Lower lobe of right lung (tissue), 2 donors: ENCODE measurements at regions not wholly inside any gene's neighbourhood (a gene's known extent, or its start where the extent isn't known, plus 50 kb on each side); places are given as distances from the start of the nearest gene placed in this dataset.
"Not testable (repeated sequence)": the region's sequence is repeated elsewhere in the genome, so short reads cannot be mapped to it uniquely, and the experiment has no call there.

Experiments
- ATAC-seq, 2 donors: fragments of 200-7000 bp; cut with Tn5 transposase; one replicate each; pipeline ENCODE4 v1.9.1; 2020 to 2022; ENCODE audit warnings: mild to moderate bottlenecking in 2 of 2, moderate library complexity in 2 of 2
- DNase-seq: peaks from one replicate; pipeline ENCODE4 v3.0.0-alpha.2; 2020
- H3K27ac ChIP-seq: fragments of 200-600 bp; one replicate; pipeline ENCODE4 v1.8.0; 2022
- H3K27me3 ChIP-seq: fragments of 200-600 bp; one replicate; pipeline ENCODE4 v1.8.0; 2022; ENCODE audit warnings: low read depth
- H3K36me3 ChIP-seq: fragments of 200-600 bp; one replicate; pipeline ENCODE4 v1.8.0; 2022; ENCODE audit warnings: mild to moderate bottlenecking
- H3K4me1 ChIP-seq: fragments of 200-600 bp; one replicate; pipeline ENCODE4 v1.8.0; 2022
- H3K4me3 ChIP-seq: fragments of 200-600 bp; one replicate; pipeline ENCODE4 v1.8.0; 2022; ENCODE audit warnings: mild to moderate bottlenecking
- H3K9me3 ChIP-seq: fragments of 200-600 bp; one replicate; pipeline ENCODE4 v1.8.0; 2022
- CTCF ChIP-seq: fragments of 200-600 bp; IDR thresholded peaks from one replicate; pipeline ENCODE4 v1.8.0; 2022; ENCODE audit warnings: antibody characterized with exemption, mild to moderate bottlenecking
- intact Hi-C: fragments of 100-400 bp; cut with DNase I; formaldehyde crosslinking; loops from one replicate; pipeline ENCODE4 v1.11.0; 2022
- donor health status: DM: no; HTN: yes; CAD: no; lungs with severe emphysema.

GRCh38 chr3:87742250-87742649, 316.6 kb downstream of the CGGBP1 start:
- no peak for TF ChIP-seq CTCF
- DNase-seq, result no peak
- Histone ChIP-seq H3K4me1 (no peaks in the 10 kb centered on the region), H3K27ac (no peak overlapping the region), H3K36me3 (no peaks in the 10 kb centered on the region), H3K27me3 (no peaks in the 10 kb centered on the region), H3K9me3 (peaks cover 16% of the 10 kb centered on the region), H3K4me3 (no peak overlapping the region)
- intact Hi-C loops, result no loop called here
- no peak for ATAC-seq

GRCh38 chr3:87740894-87741293, 317.9 kb downstream of the CGGBP1 start:
- ATAC-seq, DNase-seq, intact Hi-C loops, H3K4me3 ChIP-seq, H3K36me3 ChIP-seq, H3K4me1 ChIP-seq, H3K27ac ChIP-seq, H3K27me3 ChIP-seq: not testable (repeated sequence)
- H3K9me3 ChIP-seq, result peaks cover 16% of the 10 kb centered on the region

GRCh38 chr3:87737817-87738216, 321.0 kb downstream of the CGGBP1 start:
- intact Hi-C loops, H3K27ac ChIP-seq, H3K27me3 ChIP-seq, H3K4me3 ChIP-seq, ATAC-seq, DNase-seq, H3K36me3 ChIP-seq, H3K4me1 ChIP-seq: not testable (repeated sequence)
- H3K9me3 ChIP-seq, result peaks cover 16% of the 10 kb centered on the region

GRCh38 chr3:87733671-87734367, 325.0 kb downstream of the CGGBP1 start:
- peak; percentile 91 for ATAC-seq

GRCh38 chr3:87732294-87732693, 326.5 kb downstream of the CGGBP1 start:
- no peaks in the 10 kb centered on the region for H3K4me1 ChIP-seq
- intact Hi-C loops, result no loop called here
- no peak for TF ChIP-seq CTCF
- H3K9me3 ChIP-seq, result no peaks in the 10 kb centered on the region
- no peaks in the 10 kb centered on the region for H3K27me3 ChIP-seq
- no peak for DNase-seq
- no peaks in the 10 kb centered on the region for H3K36me3 ChIP-seq
- no peak overlapping the region for H3K27ac ChIP-seq
- no peak for ATAC-seq
- no peak overlapping the region for H3K4me3 ChIP-seq

More at GRCh38 chr3:87733671-87734367, 325.0 kb downstream of the CGGBP1 start:
- no peak for DNase-seq
- Histone ChIP-seq H3K27ac (no peak overlapping the region), H3K36me3 (no peaks in the 10 kb centered on the region), H3K4me1 (no peaks in the 10 kb centered on the region), H3K27me3 (no peaks in the 10 kb centered on the region), H3K4me3 (no peak overlapping the region), H3K9me3 (no peaks in the 10 kb centered on the region)
- intact Hi-C loops, result no loop called here
- TF ChIP-seq CTCF, result no peak

GRCh38 chr3:87727783-87728182, 331.0 kb downstream of the CGGBP1 start:
- TF ChIP-seq CTCF, result no peak
- Histone ChIP-seq H3K27ac (no peak overlapping the region), H3K27me3 (no peaks in the 10 kb centered on the region), H3K4me1 (no peaks in the 10 kb centered on the region), H3K4me3 (no peak overlapping the region), H3K9me3 (no peaks in the 10 kb centered on the region), H3K36me3 (no peaks in the 10 kb centered on the region)
- DNase-seq (no peak), ATAC-seq (no peak)
- intact Hi-C loops, result no loop called here
